ENCODE measurements at regions not wholly inside any gene's neighbourhood (a gene's known extent, or its start where the extent isn't known, plus 50 kb on each side); places are given as distances from the start of the nearest gene placed in this dataset.

GRCh38 chrX:14476205-14476604, 53.1 kb upstream of the GLRA2 start:
- DNase-seq (ENCODE audit: insufficient read length, low spot score) (no peak), FAIRE-seq (no peak)
- no peak for TF ChIP-seq POLR2A (IDR thresholded peaks at IDR 0.05; ENCODE audit: low read depth, low read length)

- no peak for TF ChIP-seq POLR2A (IDR thresholded peaks at IDR 0.05; ENCODE audit: low read depth, low read length)
Measured at GRCh38 chrX:14449773-14450172, 79.6 kb upstream of the GLRA2 start.

GRCh38 chrX:14448406-14448805, 80.9 kb upstream of the GLRA2 start:
- no peak for TF ChIP-seq POLR2A (IDR thresholded peaks at IDR 0.05; ENCODE audit: low read depth, low read length)
- no peak for FAIRE-seq
- no peak for DNase-seq (ENCODE audit: insufficient read length, low spot score)

More at GRCh38 chrX:14449773-14450172, 79.6 kb upstream of the GLRA2 start:
- FAIRE-seq (no peak), DNase-seq (ENCODE audit: insufficient read length, low spot score) (no peak)

- no peak for FAIRE-seq
- DNase-seq (ENCODE audit: insufficient read length, low spot score): no peak
- no peak for TF ChIP-seq POLR2A (IDR thresholded peaks at IDR 0.05; ENCODE audit: low read depth, low read length)
Measured at GRCh38 chrX:14440106-14440505, 89.2 kb upstream of the GLRA2 start.

GRCh38 chrX:14427614-14428013, 101.7 kb upstream of the GLRA2 start:
- no peak for TF ChIP-seq POLR2A (IDR thresholded peaks at IDR 0.05; ENCODE audit: low read depth, low read length)
- FAIRE-seq (no peak), DNase-seq (ENCODE audit: insufficient read length, low spot score) (no peak)

- DNase-seq (ENCODE audit: insufficient read length, low spot score) (no peak), FAIRE-seq (no peak)
- no peak for TF ChIP-seq POLR2A (IDR thresholded peaks at IDR 0.05; ENCODE audit: low read depth, low read length)
Measured at GRCh38 chrX:14420841-14421240, 108.5 kb upstream of the GLRA2 start.

GRCh38 chrX:14412686-14413085, 116.7 kb upstream of the GLRA2 start:
- DNase-seq (ENCODE audit: insufficient read length, low spot score) (no peak), FAIRE-seq (no peak)
- TF ChIP-seq POLR2A (IDR thresholded peaks at IDR 0.05; ENCODE audit: low read depth, low read length): no peak

- TF ChIP-seq POLR2A (IDR thresholded peaks at IDR 0.05; ENCODE audit: low read depth, low read length): no peak
- DNase-seq (ENCODE audit: insufficient read length, low spot score): no peak
- FAIRE-seq: no peak
Measured at GRCh38 chrX:14411326-14411725, 118.0 kb upstream of the GLRA2 start.

GRCh38 chrX:14409341-14409740, 120.0 kb upstream of the GLRA2 start:
- DNase-seq (ENCODE audit: insufficient read length, low spot score) (no peak), FAIRE-seq (no peak)
- no peak for TF ChIP-seq POLR2A (IDR thresholded peaks at IDR 0.05; ENCODE audit: low read depth, low read length)

GRCh38 chrX:14406225-14406624, 123.1 kb upstream of the GLRA2 start:
- TF ChIP-seq POLR2A (IDR thresholded peaks at IDR 0.05; ENCODE audit: low read depth, low read length): no peak
- DNase-seq (ENCODE audit: insufficient read length, low spot score): no peak
- no peak for FAIRE-seq

- no peak for FAIRE-seq
- TF ChIP-seq POLR2A (IDR thresholded peaks at IDR 0.05; ENCODE audit: low read depth, low read length): no peak
- DNase-seq (ENCODE audit: insufficient read length, low spot score): no peak
Measured at GRCh38 chrX:14398725-14399124, 130.6 kb upstream of the GLRA2 start.

GRCh38 chrX:14389682-14390081, 139.7 kb upstream of the GLRA2 start:
- no peak for FAIRE-seq

GRCh38 chrX:14386981-14387380, 142.4 kb upstream of the GLRA2 start:
- TF ChIP-seq POLR2A (IDR thresholded peaks at IDR 0.05; ENCODE audit: low read depth, low read length): no peak
- no peak for FAIRE-seq

More at GRCh38 chrX:14389682-14390081, 139.7 kb upstream of the GLRA2 start:
- no peak for TF ChIP-seq POLR2A (IDR thresholded peaks at IDR 0.05; ENCODE audit: low read depth, low read length)
- no peak for DNase-seq (ENCODE audit: insufficient read length, low spot score)

GRCh38 chrX:14380044-14380443, 149.3 kb upstream of the GLRA2 start:
- no peak for FAIRE-seq
- no peak for DNase-seq (ENCODE audit: insufficient read length, low spot score)
- TF ChIP-seq POLR2A (IDR thresholded peaks at IDR 0.05; ENCODE audit: low read depth, low read length): no peak

More at GRCh38 chrX:14386981-14387380, 142.4 kb upstream of the GLRA2 start:
- DNase-seq (ENCODE audit: insufficient read length, low spot score): no peak

- no peak for DNase-seq (ENCODE audit: insufficient read length, low spot score)
- no peak for FAIRE-seq
- no peak for TF ChIP-seq POLR2A (IDR thresholded peaks at IDR 0.05; ENCODE audit: low read depth, low read length)
Measured at GRCh38 chrX:14377427-14377826, 151.9 kb upstream of the GLRA2 start.

GRCh38 chrX:14363728-14364127, 165.6 kb upstream of the GLRA2 start:
- FAIRE-seq (no peak), DNase-seq (ENCODE audit: insufficient read length, low spot score) (no peak)

More at GRCh38 chrX:14363728-14364127, 165.6 kb upstream of the GLRA2 start:
- TF ChIP-seq POLR2A (IDR thresholded peaks at IDR 0.05; ENCODE audit: low read depth, low read length): no peak
